ENCODE measurements at regions not wholly inside any gene's neighbourhood (a gene's known extent, or its start where the extent isn't known, plus 50 kb on each side); places are given as distances from the start of the nearest gene placed in this dataset.

GRCh38 chr2:176514805-176515500 lies 245.7 kb downstream of the MTX2 start (continued):
- TF ChIP-seq FOXA2 (IDR thresholded peaks at IDR 0.05) (no peak), HNF4A (conservative IDR thresholded peaks at IDR 0.05) (no peak)

GRCh38 chr2:176516051-176516602 lies 246.9 kb downstream of the MTX2 start:
- no peak overlapping the region for H3K27ac ChIP-seq (ENCODE audit: low read depth in 1 of 2, low read length in 2 of 2)
- H3K4me1 ChIP-seq (ENCODE audit: control insufficient read depth in 4 of 4, insufficient read depth in 4 of 4, low read length in 3 of 4): no peaks in the 10 kb centered on the region
- no peaks in the 10 kb centered on the region for H3K9me3 ChIP-seq (ENCODE audit: control insufficient read depth in 4 of 4, low read length in 3 of 4)
- no peak overlapping the region for H3K4me3 ChIP-seq (ENCODE audit: low read depth in 1 of 3, low read length in 3 of 3)
- no peaks in the 10 kb centered on the region for H3K36me3 ChIP-seq (ENCODE audit: control insufficient read depth in 4 of 4, insufficient read depth in 3 of 4, low read depth in 1 of 4, low read length in 3 of 4)
- TF ChIP-seq CTCF (IDR thresholded peaks at IDR 0.05; ENCODE audit: low read depth, low read length, missing input control) (no peak), ATF3 (IDR thresholded peaks at IDR 0.05) (no peak), TAF1 (conservative IDR thresholded peaks at IDR 0.05) (no peak), YY1 (IDR thresholded peaks at IDR 0.05) (no peak), HNF4G (IDR thresholded peaks at IDR 0.05) (no peak)
- DNase-seq (ENCODE audit: low spot score): no peak
- 35% methylated on average over 1 of the region's 1 CpG for WGBS
- no peaks in the 10 kb centered on the region for H3K27me3 ChIP-seq (ENCODE audit: control insufficient read depth in 4 of 4, insufficient read depth in 4 of 4, low read length in 3 of 4)
- H3K9ac ChIP-seq (ENCODE audit: low read depth in 1 of 2, low read length in 2 of 2): no peak overlapping the region

- Histone ChIP-seq H3K4me3 (ENCODE audit: low read depth in 1 of 3, low read length in 3 of 3) (no peak overlapping the region), H3K9ac (ENCODE audit: low read depth in 1 of 2, low read length in 2 of 2) (no peak overlapping the region), H3K27ac (ENCODE audit: low read depth in 1 of 2, low read length in 2 of 2) (no peak overlapping the region), H3K4me1 (ENCODE audit: control insufficient read depth in 4 of 4, insufficient read depth in 4 of 4, low read length in 3 of 4) (no peaks in the 10 kb centered on the region), H3K9me3 (ENCODE audit: control insufficient read depth in 4 of 4, low read length in 3 of 4) (no peaks in the 10 kb centered on the region), H3K36me3 (ENCODE audit: control insufficient read depth in 4 of 4, insufficient read depth in 3 of 4, low read depth in 1 of 4, low read length in 3 of 4) (no peaks in the 10 kb centered on the region), H3K27me3 (ENCODE audit: control insufficient read depth in 4 of 4, insufficient read depth in 4 of 4, low read length in 3 of 4) (no peaks in the 10 kb centered on the region)
- DNase-seq (ENCODE audit: low spot score): no peak
- TF ChIP-seq FOXA1 (IDR thresholded peaks at IDR 0.05) (no peak), HNF4G (IDR thresholded peaks at IDR 0.05) (no peak), NR2F2 (IDR thresholded peaks at IDR 0.05) (no peak), GABPA (IDR thresholded peaks at IDR 0.05 in 1 of 2, conservative IDR thresholded peaks at IDR 0.05 in 1 of 2) (no peak), ATF3 (IDR thresholded peaks at IDR 0.05) (no peak), RAD21 (IDR thresholded peaks at IDR 0.05) (no peak), HNF4A (conservative IDR thresholded peaks at IDR 0.05) (no peak), MAX (IDR thresholded peaks at IDR 0.05) (no peak)
- WGBS: 74% methylated on average over 4 of the region's 4 CpGs
Observed at GRCh38 chr2:176518823-176519222, 249.6 kb downstream of the MTX2 start.
